ENCODE measurements at regions not wholly inside any gene's neighbourhood (a gene's known extent, or its start where the extent isn't known, plus 50 kb on each side); places are given as distances from the start of the nearest gene placed in this dataset.
"Not testable (repeated sequence)": the region's sequence is repeated elsewhere in the genome, so short reads cannot be mapped to it uniquely, and the experiment has no call there.

DNA sequence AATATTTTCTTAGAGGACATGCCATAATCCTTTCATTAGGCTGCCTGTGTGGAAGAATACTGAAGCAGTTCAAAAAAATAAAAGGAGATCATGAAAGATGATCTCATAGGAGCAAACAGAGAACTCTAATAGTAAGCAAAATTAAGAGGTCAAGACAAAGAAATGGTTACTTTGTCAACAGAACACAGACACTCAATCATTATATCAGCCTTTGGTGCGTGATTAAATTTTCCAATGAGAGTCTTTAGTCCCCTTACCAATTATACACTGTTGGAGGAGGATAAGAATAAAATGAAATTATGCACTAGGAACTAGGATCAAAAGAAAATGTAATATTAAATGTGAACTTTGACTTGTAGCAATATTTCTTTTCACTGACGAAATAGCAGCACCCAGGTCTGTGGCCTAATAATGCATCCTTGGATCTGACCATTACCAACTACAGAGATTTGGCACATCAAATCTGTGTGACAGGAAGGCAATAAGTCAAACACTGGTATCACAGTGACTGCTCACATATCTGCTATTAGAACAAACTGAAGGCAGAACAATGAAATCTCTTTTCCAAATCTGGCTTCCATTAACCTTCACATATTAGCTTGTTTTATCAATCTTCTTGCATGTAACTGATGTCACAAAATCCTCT is 1812.9 kb downstream of the PLA2G4A start:
- no peaks in the 10 kb centered on the region for H3K36me3 ChIP-seq (ENCODE audit: low read depth)
- H3K27ac ChIP-seq (ENCODE audit: poor library complexity, severe bottlenecking): no peak overlapping the region
- H3K4me1 ChIP-seq (ENCODE audit: insufficient read depth, poor library complexity, severe bottlenecking): no peaks in the 10 kb centered on the region
- H3K27me3 ChIP-seq (ENCODE audit: insufficient read depth, poor library complexity, severe bottlenecking): no peaks in the 10 kb centered on the region
- DNase-seq (ENCODE audit: low spot score) (no peak), ATAC-seq (ENCODE audit: low read depth) (no peak)
- H3K4me3 ChIP-seq (ENCODE audit: severe bottlenecking): no peak overlapping the region
- TF ChIP-seq, protein P1, sequence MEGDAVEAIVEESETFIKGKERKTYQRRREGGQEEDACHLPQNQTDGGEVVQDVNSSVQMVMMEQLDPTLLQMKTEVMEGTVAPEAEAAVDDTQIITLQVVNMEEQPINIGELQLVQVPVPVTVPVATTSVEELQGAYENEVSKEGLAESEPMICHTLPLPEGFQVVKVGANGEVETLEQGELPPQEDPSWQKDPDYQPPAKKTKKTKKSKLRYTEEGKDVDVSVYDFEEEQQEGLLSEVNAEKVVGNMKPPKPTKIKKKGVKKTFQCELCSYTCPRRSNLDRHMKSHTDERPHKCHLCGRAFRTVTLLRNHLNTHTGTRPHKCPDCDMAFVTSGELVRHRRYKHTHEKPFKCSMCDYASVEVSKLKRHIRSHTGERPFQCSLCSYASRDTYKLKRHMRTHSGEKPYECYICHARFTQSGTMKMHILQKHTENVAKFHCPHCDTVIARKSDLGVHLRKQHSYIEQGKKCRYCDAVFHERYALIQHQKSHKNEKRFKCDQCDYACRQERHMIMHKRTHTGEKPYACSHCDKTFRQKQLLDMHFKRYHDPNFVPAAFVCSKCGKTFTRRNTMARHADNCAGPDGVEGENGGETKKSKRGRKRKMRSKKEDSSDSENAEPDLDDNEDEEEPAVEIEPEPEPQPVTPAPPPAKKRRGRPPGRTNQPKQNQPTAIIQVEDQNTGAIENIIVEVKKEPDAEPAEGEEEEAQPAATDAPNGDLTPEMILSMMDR (IDR thresholded peaks at IDR 0.05; ENCODE audit: poor library complexity, severe bottlenecking): no peak
- no peaks in the 10 kb centered on the region for H3K9me3 ChIP-seq (ENCODE audit: severe bottlenecking)

DNA sequence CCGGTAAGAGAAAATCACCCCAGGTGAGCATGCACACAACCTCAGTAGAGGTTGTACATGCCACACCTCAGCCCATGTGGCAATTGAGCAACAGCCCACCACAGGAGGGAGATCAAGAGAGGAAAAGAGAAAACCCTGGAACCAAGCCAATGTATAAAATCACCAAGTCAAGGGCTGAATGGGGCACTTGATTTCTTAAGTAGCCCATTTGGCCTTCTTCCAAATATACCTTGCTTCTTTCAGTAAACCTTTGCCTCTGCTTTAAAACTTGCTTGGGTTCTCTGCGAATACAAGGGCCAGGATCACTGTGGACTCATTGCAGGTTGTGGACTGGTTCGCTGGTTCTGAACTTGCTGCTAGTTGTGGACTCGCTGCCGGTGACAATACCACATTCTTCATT is 1814.0 kb downstream of the PLA2G4A start:
- TF ChIP-seq, protein P1 (IDR thresholded peaks at IDR 0.05; ENCODE audit: poor library complexity, severe bottlenecking): no peak
- Histone ChIP-seq H3K36me3 (ENCODE audit: low read depth) (no peaks in the 10 kb centered on the region), H3K4me3 (ENCODE audit: severe bottlenecking) (no peak overlapping the region), H3K27me3 (ENCODE audit: insufficient read depth, poor library complexity, severe bottlenecking) (no peaks in the 10 kb centered on the region), H3K27ac (ENCODE audit: poor library complexity, severe bottlenecking) (no peak overlapping the region), H3K4me1 (ENCODE audit: insufficient read depth, poor library complexity, severe bottlenecking) (no peaks in the 10 kb centered on the region), H3K9me3 (ENCODE audit: severe bottlenecking) (no peaks in the 10 kb centered on the region)
- no peak for ATAC-seq (ENCODE audit: low read depth)
- no peak for DNase-seq (ENCODE audit: low spot score)

DNA sequence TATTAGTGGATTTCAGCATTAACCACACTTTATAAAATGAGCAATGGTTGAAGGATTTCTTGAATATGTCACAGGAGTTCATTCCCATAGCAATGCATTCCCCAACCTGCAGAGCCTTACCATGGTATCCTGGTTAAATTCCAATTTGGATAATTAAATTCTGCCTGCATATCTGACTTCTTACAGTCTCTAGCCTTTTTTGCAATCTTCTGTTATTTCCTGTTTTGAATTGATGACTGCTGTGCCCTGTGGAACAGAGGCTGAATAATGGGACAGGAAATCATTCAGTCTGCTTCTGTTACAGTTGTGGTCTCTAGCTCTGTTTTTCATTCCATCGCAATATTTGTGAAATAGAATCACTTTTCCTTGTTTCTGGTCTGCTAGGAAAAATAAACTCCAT is 1823.9 kb downstream of the PLA2G4A start:
- no peak for DNase-seq (ENCODE audit: low spot score)
- Histone ChIP-seq H3K27me3 (ENCODE audit: insufficient read depth, poor library complexity, severe bottlenecking) (no peaks in the 10 kb centered on the region), H3K4me1 (ENCODE audit: insufficient read depth, poor library complexity, severe bottlenecking) (no peaks in the 10 kb centered on the region), H3K4me3 (ENCODE audit: severe bottlenecking) (no peak overlapping the region), H3K9me3 (ENCODE audit: severe bottlenecking) (no peaks in the 10 kb centered on the region), H3K27ac (ENCODE audit: poor library complexity, severe bottlenecking) (no peak overlapping the region), H3K36me3 (ENCODE audit: low read depth) (no peaks in the 10 kb centered on the region)
- peak; percentile 38; the same call in 1 of the 3 replicates for ATAC-seq (ENCODE audit: low read depth)
- TF ChIP-seq, protein P1 (IDR thresholded peaks at IDR 0.05; ENCODE audit: poor library complexity, severe bottlenecking): no peak

DNA sequence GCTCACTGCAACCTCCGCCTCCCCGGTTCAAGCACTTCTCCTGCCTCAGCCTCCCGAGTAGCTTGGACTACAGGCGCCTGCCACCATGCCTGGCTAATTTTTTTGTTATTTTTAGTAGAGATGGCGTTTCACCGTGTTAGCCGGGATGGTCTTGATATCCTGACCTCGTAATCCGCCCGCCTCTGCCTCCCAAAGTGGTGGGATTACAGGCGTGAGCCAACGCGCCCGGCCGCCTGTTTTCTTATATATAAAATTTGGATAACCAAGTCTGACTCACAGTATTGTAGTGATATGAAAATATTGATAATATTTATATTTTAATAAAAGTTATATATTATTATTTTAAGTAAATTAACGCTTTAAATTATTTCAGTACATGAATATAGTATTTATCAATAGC is 1821.7 kb downstream of the BRINP3 start:
- H3K4me3 ChIP-seq (ENCODE audit: severe bottlenecking); H3K27me3 ChIP-seq (ENCODE audit: insufficient read depth, poor library complexity, severe bottlenecking); H3K4me1 ChIP-seq (ENCODE audit: insufficient read depth, poor library complexity, severe bottlenecking); H3K9me3 ChIP-seq (ENCODE audit: severe bottlenecking); ATAC-seq (ENCODE audit: low read depth); H3K27ac ChIP-seq (ENCODE audit: poor library complexity, severe bottlenecking); H3K36me3 ChIP-seq (ENCODE audit: low read depth); DNase-seq (ENCODE audit: low spot score): not testable (repeated sequence)

DNA sequence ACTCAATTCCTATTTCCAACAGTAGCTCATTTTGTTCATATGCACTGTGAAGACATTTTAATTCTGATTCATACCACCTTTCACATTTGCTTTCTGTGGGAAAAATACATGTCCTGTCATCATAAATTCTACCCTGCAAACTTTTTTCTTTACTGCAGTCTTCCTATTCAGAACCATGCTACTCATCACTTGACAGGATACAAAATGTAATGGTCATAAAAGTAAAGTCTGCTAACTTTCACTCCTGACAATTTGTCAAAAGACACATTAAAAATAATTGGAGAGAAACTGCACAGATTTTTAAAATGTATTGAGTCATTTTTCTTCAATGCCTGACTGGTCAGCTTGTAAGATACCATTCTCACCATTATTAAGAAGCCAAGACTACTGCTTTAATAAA is 1817.1 kb downstream of the BRINP3 start:
- Histone ChIP-seq H3K27me3 (ENCODE audit: insufficient read depth, poor library complexity, severe bottlenecking) (no peaks in the 10 kb centered on the region), H3K9me3 (ENCODE audit: severe bottlenecking) (no peaks in the 10 kb centered on the region), H3K27ac (ENCODE audit: poor library complexity, severe bottlenecking) (no peak overlapping the region), H3K4me3 (ENCODE audit: severe bottlenecking) (no peak overlapping the region), H3K4me1 (ENCODE audit: insufficient read depth, poor library complexity, severe bottlenecking) (no peaks in the 10 kb centered on the region), H3K36me3 (ENCODE audit: low read depth) (no peaks in the 10 kb centered on the region)
- ATAC-seq (ENCODE audit: low read depth) (no peak), DNase-seq (ENCODE audit: low spot score) (no peak)
- TF ChIP-seq, protein P1 (IDR thresholded peaks at IDR 0.05; ENCODE audit: poor library complexity, severe bottlenecking): no peak
